ENCODE measurements at regions not wholly inside any gene's neighbourhood (a gene's known extent, or its start where the extent isn't known, plus 50 kb on each side); places are given as distances from the start of the nearest gene placed in this dataset.

GRCh38 chr11:70944141-70944540 lies 308.2 kb downstream of the SHANK2 start:
- DNase-seq (ENCODE audit: extremely low spot score) = no peak
- ChIA-PET POLR2A (no interaction called here), CTCF (no interaction called here)

DNA sequence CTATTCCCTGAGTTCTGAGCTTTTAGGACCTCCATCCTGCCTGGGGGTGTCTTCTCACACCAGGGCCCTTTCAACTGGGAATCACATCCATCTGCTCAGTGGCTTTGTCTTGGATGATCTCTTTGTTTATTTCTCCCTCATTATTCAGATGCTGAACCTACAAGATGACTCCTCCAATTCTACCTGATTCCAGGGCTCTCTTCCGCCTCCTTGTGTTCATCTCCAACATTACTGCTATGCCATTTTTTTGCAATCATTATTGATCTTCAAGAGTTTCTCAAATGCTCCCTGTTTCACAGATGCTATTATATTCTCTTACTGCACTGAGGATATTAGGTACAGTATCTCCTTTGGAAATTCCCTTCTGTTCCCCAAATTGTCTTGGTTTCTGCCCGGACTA lies 307.7 kb downstream of the SHANK2 start:
- ChIA-PET POLR2A (no interaction called here), CTCF (no interaction called here)
- TF ChIP-seq L3MBTL2 (conservative IDR thresholded peaks at IDR 0.05) (no peak), NFRKB (IDR thresholded peaks at IDR 0.05) (no peak), FOXA1 (IDR thresholded peaks at IDR 0.05) (no peak), SUZ12 (IDR thresholded peaks at IDR 0.05) (no peak), FOXM1 (IDR thresholded peaks at IDR 0.05; ENCODE audit: borderline replicate concordance) (no peak), ARNT (IDR thresholded peaks at IDR 0.05) (no peak), FOXK2 (IDR thresholded peaks at IDR 0.05) (no peak), SP1 (IDR thresholded peaks at IDR 0.05) (no peak), HDGF (IDR thresholded peaks at IDR 0.05; ENCODE audit: borderline replicate concordance) (no peak)
- no peak for DNase-seq (ENCODE audit: extremely low spot score)

More at GRCh38 chr11:70944141-70944540, 308.2 kb downstream of the SHANK2 start:
- TF ChIP-seq ELF4 (IDR thresholded peaks at IDR 0.05) (no peak), L3MBTL2 (conservative IDR thresholded peaks at IDR 0.05) (no peak), TARDBP (IDR thresholded peaks at IDR 0.05) (no peak), NFRKB (IDR thresholded peaks at IDR 0.05) (no peak), FOXK2 (IDR thresholded peaks at IDR 0.05) (no peak), ARNT (IDR thresholded peaks at IDR 0.05) (no peak), CTBP1 (IDR thresholded peaks at IDR 0.05; ENCODE audit: borderline replicate concordance) (no peak), LEF1 (IDR thresholded peaks at IDR 0.05; ENCODE audit: borderline replicate concordance) (no peak), BHLHE40 (IDR thresholded peaks at IDR 0.05; ENCODE audit: borderline replicate concordance) (no peak), ZNF384 (IDR thresholded peaks at IDR 0.05) (no peak), SUZ12 (IDR thresholded peaks at IDR 0.05) (no peak), HDGF (IDR thresholded peaks at IDR 0.05; ENCODE audit: borderline replicate concordance) (no peak), SP1 (IDR thresholded peaks at IDR 0.05) (no peak), FOXM1 (IDR thresholded peaks at IDR 0.05; ENCODE audit: borderline replicate concordance) (no peak), FOXA1 (IDR thresholded peaks at IDR 0.05) (no peak)
- TF ChIP-seq, protein P1, sequence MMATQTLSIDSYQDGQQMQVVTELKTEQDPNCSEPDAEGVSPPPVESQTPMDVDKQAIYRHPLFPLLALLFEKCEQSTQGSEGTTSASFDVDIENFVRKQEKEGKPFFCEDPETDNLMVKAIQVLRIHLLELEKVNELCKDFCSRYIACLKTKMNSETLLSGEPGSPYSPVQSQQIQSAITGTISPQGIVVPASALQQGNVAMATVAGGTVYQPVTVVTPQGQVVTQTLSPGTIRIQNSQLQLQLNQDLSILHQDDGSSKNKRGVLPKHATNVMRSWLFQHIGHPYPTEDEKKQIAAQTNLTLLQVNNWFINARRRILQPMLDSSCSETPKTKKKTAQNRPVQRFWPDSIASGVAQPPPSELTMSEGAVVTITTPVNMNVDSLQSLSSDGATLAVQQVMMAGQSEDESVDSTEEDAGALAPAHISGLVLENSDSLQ (IDR thresholded peaks at IDR 0.05) = no peak

DNA sequence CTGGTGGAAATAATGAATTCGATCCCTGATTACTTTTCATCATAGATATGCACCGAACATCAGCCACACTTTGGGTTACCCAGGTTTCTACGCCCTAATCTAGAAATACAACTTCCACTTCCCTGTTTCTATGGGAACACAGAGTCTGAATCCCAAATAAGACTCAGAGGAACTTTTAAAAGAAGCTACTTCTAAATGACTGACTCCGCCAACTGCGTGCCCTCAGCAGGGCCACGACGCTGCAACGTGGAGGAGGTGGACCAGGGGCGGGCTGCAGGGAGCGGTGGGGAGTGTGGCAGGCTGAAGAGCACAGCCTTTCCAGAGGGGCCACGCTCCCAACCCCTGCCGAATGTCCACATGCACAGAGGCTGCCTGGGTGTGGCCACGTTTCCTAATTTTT lies 304.0 kb downstream of the SHANK2 start:
- ChIA-PET CTCF (no interaction called here), POLR2A (no interaction called here)
- no peak for TF ChIP-seq CTBP1 (IDR thresholded peaks at IDR 0.05; ENCODE audit: borderline replicate concordance)
- TF ChIP-seq ARNT (IDR thresholded peaks at IDR 0.05) = no peak
- TF ChIP-seq, protein P1 (IDR thresholded peaks at IDR 0.05) = no peak
- no peak for TF ChIP-seq FOXA1 (IDR thresholded peaks at IDR 0.05)
- TF ChIP-seq BHLHE40 (IDR thresholded peaks at IDR 0.05; ENCODE audit: borderline replicate concordance) = no peak
- TF ChIP-seq L3MBTL2 (conservative IDR thresholded peaks at IDR 0.05) = no peak
- no peak for TF ChIP-seq SP1 (IDR thresholded peaks at IDR 0.05)
- DNase-seq (ENCODE audit: extremely low spot score) = no peak

DNA sequence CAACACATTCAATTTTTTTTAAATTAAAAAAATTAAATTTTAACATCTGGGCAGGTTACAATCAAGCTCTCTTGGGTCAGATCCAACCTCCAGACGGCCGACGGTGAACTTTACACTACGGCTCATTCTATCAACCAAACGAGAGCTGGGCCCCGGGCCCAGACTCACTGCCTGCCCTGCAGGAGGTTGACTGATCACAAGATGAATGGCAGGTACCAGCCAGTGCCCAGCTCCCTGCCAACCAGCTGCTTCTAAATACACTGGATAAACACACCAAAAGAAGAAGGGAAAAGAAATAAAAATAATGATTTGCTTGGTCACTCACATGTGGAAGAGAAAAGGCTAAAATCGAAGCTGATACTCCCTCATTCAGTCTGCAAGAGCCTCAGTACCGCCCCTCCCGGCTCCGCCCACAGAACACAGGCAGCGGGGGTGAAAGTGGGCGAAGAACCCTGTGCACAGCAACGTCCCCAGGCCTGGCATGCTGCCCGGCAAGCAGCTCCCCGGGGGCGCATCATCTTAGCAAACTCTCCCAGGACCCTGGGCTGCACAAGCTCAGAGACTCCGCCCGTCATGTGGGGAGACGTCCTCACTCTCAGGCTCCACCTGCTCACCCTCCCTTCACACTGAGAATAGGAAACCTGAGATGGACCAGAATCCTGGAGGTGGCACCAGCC lies 303.4 kb downstream of the SHANK2 start:
- POLR2A ChIA-PET = no interaction called here
- no peak for TF ChIP-seq ARNT (IDR thresholded peaks at IDR 0.05)
- TF ChIP-seq NFRKB (IDR thresholded peaks at IDR 0.05) = no peak
- TF ChIP-seq ELF4 (IDR thresholded peaks at IDR 0.05) = no peak
- no peak for TF ChIP-seq HDGF (IDR thresholded peaks at IDR 0.05; ENCODE audit: borderline replicate concordance)
- TF ChIP-seq ZNF384 (IDR thresholded peaks at IDR 0.05) = no peak
- TF ChIP-seq SUZ12 (IDR thresholded peaks at IDR 0.05) = no peak
- no peak for TF ChIP-seq L3MBTL2 (conservative IDR thresholded peaks at IDR 0.05)
- no peak for TF ChIP-seq BHLHE40 (IDR thresholded peaks at IDR 0.05; ENCODE audit: borderline replicate concordance)
- TF ChIP-seq, protein P1 (IDR thresholded peaks at IDR 0.05) = no peak
- CTCF ChIA-PET = no interaction called here
- no peak for DNase-seq (ENCODE audit: extremely low spot score)

GRCh38 chr11:70951139-70951804 lies 301.1 kb downstream of the SHANK2 start:
- POLR2A ChIA-PET = no interaction called here
- no peak for DNase-seq (ENCODE audit: extremely low spot score)
- TF ChIP-seq ZNF384 (IDR thresholded peaks at IDR 0.05) (no peak), CTBP1 (IDR thresholded peaks at IDR 0.05; ENCODE audit: borderline replicate concordance) (no peak), ELF4 (IDR thresholded peaks at IDR 0.05) (no peak), FOXA1 (IDR thresholded peaks at IDR 0.05) (no peak), L3MBTL2 (conservative IDR thresholded peaks at IDR 0.05) (no peak), NFRKB (IDR thresholded peaks at IDR 0.05) (no peak), SP1 (IDR thresholded peaks at IDR 0.05) (no peak), FOXM1 (IDR thresholded peaks at IDR 0.05; ENCODE audit: borderline replicate concordance) (no peak), SUZ12 (IDR thresholded peaks at IDR 0.05) (no peak), LEF1 (IDR thresholded peaks at IDR 0.05; ENCODE audit: borderline replicate concordance) (no peak)
- CTCF ChIA-PET = no interaction called here

- ChIA-PET CTCF (no interaction called here), POLR2A (no interaction called here)
- no peak for DNase-seq (ENCODE audit: extremely low spot score)
- TF ChIP-seq FOXK2 (IDR thresholded peaks at IDR 0.05) (no peak), TARDBP (IDR thresholded peaks at IDR 0.05) (no peak), ELF4 (IDR thresholded peaks at IDR 0.05) (no peak), HDGF (IDR thresholded peaks at IDR 0.05; ENCODE audit: borderline replicate concordance) (no peak), CTBP1 (IDR thresholded peaks at IDR 0.05; ENCODE audit: borderline replicate concordance) (no peak), ARNT (IDR thresholded peaks at IDR 0.05) (no peak), SP1 (IDR thresholded peaks at IDR 0.05) (no peak), SUZ12 (IDR thresholded peaks at IDR 0.05) (no peak), L3MBTL2 (conservative IDR thresholded peaks at IDR 0.05) (no peak), NFRKB (IDR thresholded peaks at IDR 0.05) (no peak), BHLHE40 (IDR thresholded peaks at IDR 0.05; ENCODE audit: borderline replicate concordance) (no peak), FOXA1 (IDR thresholded peaks at IDR 0.05) (no peak)
- TF ChIP-seq, protein P1 (IDR thresholded peaks at IDR 0.05) = no peak
Observed at GRCh38 chr11:70952191-70952590, 300.2 kb downstream of the SHANK2 start.

Data from HEK293T (cell line).